GM10266 (cell line): ENCODE measurements at regions not wholly inside any gene's neighbourhood (a gene's known extent, or its start where the extent isn't known, plus 50 kb on each side); places are given as distances from the start of the nearest gene placed in this dataset.

Experiments
- DNase-seq: peaks from one replicate; pipeline ENCODE4 v3.0.0; 2012; ENCODE audit errors: extremely low spot score
- TF ChIP-seq, protein P1 (sequence below): IDR thresholded peaks from 2 replicates; pipeline ENCODE4 v1.5.1; 2012; ENCODE audit warnings: mild to moderate bottlenecking, low read depth; ENCODE audit not compliant: control insufficient read depth, insufficient read depth; ENCODE audit errors: missing control alignments

DNA sequence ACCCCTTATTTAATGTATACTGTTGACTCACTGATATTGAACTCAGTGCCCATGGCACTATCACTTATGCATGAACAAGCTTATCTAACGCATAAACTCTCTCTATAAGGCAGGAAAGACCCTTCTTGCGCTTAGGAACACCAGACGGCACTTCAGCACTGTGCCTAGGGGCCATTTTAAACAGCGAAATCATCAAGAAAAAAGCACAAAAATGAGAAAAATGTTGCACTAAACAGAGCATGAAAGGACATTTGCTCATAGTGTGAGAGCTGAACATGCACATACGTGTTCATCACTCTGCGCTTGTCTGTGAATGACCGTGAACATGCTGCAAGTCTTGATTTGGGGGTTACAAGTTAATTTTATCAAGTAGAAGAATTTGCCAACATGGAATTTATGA, 109.6 kb downstream of the WDR11 start:
- TF ChIP-seq, protein P1, sequence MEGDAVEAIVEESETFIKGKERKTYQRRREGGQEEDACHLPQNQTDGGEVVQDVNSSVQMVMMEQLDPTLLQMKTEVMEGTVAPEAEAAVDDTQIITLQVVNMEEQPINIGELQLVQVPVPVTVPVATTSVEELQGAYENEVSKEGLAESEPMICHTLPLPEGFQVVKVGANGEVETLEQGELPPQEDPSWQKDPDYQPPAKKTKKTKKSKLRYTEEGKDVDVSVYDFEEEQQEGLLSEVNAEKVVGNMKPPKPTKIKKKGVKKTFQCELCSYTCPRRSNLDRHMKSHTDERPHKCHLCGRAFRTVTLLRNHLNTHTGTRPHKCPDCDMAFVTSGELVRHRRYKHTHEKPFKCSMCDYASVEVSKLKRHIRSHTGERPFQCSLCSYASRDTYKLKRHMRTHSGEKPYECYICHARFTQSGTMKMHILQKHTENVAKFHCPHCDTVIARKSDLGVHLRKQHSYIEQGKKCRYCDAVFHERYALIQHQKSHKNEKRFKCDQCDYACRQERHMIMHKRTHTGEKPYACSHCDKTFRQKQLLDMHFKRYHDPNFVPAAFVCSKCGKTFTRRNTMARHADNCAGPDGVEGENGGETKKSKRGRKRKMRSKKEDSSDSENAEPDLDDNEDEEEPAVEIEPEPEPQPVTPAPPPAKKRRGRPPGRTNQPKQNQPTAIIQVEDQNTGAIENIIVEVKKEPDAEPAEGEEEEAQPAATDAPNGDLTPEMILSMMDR: no peak
- no peak for DNase-seq

DNA sequence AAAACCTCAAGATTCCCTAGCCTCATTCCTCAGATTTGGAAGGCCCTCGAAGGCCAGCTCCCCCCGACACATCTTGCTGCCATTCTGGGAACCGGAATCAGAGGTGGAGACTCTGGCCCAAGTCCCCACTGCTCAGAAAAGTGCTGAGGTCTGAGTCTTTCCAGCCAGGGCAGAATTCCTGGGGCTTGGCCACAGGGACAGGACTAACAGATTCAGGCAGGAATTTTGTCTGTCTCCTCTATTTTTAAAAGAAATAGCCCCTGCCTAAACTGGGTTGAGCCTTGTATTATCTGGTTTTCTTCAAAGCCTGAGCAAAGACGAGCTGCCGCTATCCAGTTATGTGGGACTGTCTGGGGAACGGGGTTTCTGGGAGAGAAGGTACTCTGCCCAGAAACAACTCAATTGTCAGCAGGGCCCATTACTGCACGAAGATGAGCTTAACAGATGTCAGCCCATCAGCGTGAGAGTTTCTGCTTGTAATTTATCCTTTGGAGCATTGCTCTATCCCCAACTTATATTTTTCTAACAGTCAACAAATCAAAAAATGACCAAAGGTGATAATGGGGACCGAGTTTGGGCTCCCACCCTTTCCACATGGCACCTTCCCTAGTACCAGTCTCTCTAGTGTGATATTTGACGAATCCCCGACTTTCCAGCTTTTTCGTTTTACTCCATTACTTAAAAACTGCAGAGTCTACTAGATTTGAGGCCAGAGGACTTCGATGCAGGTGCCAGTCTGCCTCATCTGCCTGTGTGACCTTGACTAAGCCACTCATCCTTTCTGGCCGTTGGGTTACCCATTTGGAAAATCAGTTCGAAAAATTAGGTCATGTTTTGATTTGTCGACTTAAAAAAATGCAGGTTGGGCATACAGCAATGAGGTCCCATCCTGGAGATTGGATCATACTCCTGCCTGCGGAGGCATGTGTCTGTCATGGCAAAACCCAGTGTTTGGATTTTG, 110.9 kb downstream of the WDR11 start:
- no peak for DNase-seq
- TF ChIP-seq, protein P1: no peak

DNA sequence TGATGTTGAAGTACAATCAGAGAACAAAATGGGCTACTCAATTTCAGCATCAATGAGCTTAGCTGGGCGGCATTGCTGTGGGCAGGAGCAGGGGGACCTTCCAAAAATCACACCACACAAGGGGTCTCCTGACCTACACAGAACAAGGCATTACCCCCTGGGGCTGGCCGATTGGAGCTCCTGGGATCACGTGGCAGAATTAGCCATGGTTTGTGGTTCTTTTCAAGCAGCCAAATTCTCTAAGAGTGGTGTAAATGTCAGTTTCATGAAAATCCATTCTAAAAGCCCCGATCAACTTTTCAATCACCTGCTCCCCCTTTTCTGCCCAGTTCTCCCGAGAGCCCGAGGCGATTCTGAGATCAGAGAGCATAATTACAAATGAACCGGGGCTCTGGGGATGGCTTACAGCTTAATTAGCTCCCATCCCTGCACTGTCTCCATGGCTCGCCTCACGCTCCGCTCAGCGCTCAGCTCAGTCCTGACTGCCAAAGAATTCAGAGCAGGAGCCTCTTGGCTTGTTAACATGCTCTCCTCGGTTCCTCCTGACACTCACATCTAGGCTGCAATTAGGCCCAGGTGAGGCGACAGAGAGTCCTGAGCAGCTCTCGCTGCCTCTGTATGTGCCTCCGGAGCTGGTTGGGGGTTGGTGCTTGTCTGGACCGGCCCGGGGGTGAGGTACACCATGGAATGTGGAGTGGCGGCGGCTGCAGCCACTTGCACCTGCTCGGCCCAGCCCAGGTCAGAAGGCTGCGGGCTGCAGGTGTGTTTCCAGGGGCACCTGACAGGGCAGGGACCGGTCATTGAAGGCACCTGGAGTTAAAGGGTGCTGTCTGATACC, 111.8 kb downstream of the WDR11 start:
- DNase-seq: no peak
- TF ChIP-seq, protein P1: no peak

DNA sequence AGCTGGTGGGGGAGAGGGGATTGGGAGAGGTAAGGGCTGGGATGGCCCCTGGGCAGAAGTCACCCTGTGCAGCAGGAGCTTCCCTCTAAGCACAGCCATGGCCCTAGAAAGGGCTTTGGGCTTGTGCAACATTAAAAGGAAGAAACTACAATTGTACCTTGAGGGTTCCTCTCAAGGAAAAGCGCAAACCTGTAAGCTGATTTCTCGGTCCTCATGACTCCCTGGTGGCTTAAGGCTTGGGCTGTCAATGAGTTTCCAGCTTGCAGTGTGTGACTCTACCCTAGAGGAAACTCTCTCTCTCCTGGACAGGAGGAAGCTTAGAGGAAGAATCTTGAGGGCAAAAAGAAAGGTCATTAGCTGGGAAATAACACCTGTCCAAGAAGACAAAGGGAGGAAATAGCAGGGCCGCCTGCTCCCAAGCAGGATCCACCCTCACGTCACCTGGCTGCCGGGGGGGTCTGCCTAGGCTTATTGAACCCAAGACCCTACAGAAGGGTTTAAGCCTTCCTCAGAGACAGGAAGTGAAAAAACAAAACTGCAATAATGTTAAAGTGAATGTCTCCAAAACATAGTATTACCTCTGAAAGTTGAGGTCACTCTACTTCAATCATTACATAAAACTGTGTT, 112.5 kb downstream of the WDR11 start:
- no peak for DNase-seq
- TF ChIP-seq, protein P1: no peak

DNA sequence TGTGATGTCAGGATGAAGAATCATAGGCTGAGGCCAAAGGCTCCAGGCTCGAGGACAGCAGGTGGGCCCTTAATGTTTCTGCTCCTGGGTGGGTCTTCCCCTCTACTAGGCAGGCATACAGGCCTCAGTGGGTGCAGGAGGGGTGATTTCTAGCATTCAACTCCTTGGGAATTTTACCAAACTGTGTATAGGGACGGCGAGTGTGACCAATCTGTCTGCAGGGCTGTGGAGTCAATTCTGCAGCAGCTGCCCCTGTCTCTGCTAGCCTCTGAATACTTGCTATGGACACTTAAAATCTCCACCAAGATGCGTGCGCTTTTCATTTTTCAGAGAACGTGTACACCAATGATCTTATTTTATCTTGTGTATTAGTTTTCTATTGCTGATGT, 115.5 kb downstream of the WDR11 start:
- TF ChIP-seq, protein P1: no peak

DNA sequence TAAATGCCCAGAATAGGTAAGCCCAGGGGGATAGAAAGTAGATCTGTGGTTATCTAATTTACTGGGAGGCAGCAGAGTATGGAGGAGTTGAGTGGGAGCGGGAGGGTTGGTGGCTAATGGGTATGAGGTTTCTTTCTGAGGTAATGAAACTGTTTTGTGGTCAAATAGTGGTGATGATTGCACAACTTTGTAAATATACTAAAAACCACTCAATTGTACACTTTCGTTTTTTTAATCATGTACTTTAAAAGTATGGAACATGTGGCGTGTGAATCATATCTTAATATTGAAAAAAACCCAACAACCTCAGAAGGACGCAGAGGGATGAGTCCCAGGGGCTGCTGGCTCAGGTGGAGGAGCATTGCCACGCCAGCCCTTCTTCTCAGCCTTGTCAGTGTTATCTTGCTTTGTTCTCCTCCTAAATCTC, 118.1 kb downstream of the WDR11 start:
- TF ChIP-seq, protein P1: no peak
- no peak for DNase-seq

More for the DNA sequence above, 115.5 kb downstream of the WDR11 start:
- no peak for DNase-seq
